H1 (cell line): ENCODE measurements at regions not wholly inside any gene's neighbourhood (a gene's known extent, or its start where the extent isn't known, plus 50 kb on each side); places are given as distances from the start of the nearest gene placed in this dataset.

Experiments
- CTCF ChIA-PET: fragments of 300-600 bp; sonication (Branson Sonifier 250); formaldehyde crosslinking; loops from one replicate; lab custom pipeline; 2021; ENCODE audit not compliant: partially characterized antibody; lab: Charles Lee
- POLR2A ChIA-PET: fragments of 300-600 bp; sonication (Branson Sonifier 250); formaldehyde crosslinking; loops from one replicate; lab custom pipeline; 2021; ENCODE audit warnings: inconsistent platforms; ENCODE audit not compliant: partially characterized antibody; lab: Charles Lee
- DNase-seq, 2 experiments: peaks; one replicate each; pipeline versions ENCODE4 v3.0.0 to v3.0.0-alpha.2; 2010 to 2022; ENCODE audit warnings: low spot score in 2 of 2, low read depth in 1 of 2, mixed read lengths in 1 of 2
- FAIRE-seq: peaks from 2 replicates; lab custom pipeline; 2011; peaks lifted over from hg19 to GRCh38; lab: Jason Lieb, UNC
- H2AFZ ChIP-seq: 2 replicates; pipeline ENCODE4 v1.8.1; 2012; ENCODE audit warnings: low read length, inconsistent platforms
- H2AK5ac ChIP-seq: 2 replicates; pipeline ENCODE4 v1.6.1; 2013; ENCODE audit warnings: low read depth, low read length
- H2BK120ac ChIP-seq: replicated peaks from 2 replicates; pipeline ENCODE3; 2013; ENCODE audit warnings: low read depth, low read length, inconsistent platforms
- H2BK12ac ChIP-seq: 2 replicates; pipeline ENCODE4 v1.6.1; 2013; ENCODE audit warnings: low read depth, low read length
- H2BK15ac ChIP-seq: 2 replicates; pipeline ENCODE4 v1.6.1; 2013; ENCODE audit warnings: low read length
- H2BK20ac ChIP-seq: 2 replicates; pipeline ENCODE4 v1.6.1; 2013; ENCODE audit warnings: low read length
- H2BK5ac ChIP-seq: 2 replicates; pipeline ENCODE4 v1.6.1; 2013; ENCODE audit warnings: low read depth, low read length
- H3K14ac ChIP-seq: 2 replicates; pipeline ENCODE4 v1.6.1; 2013; ENCODE audit warnings: inconsistent platforms; ENCODE audit not compliant: insufficient read length
- H3K18ac ChIP-seq: 2 replicates; pipeline ENCODE4 v1.6.1; 2013; ENCODE audit warnings: low read length; ENCODE audit errors: extremely low read depth
- H3K23ac ChIP-seq: 2 replicates; pipeline ENCODE4 v1.6.1; 2013; ENCODE audit warnings: inconsistent platforms; ENCODE audit not compliant: insufficient read length
- H3K23me2 ChIP-seq: 2 replicates; pipeline ENCODE4 v1.6.1; 2013; ENCODE audit warnings: low read depth, low read length
- H3K27ac ChIP-seq: 2 replicates; pipeline ENCODE4 v1.6.1; 2011; ENCODE audit warnings: low read depth, low read length, inconsistent platforms
- H3K27me3 ChIP-seq, 4 experiments: replicated peaks in 1 of 4; 1 replicate in 1 of 4; 2 replicates in 3 of 4; pipeline versions ENCODE4 v1.6.1 to v1.8.1; 2011 to 2013; ENCODE audit warnings: low read length in 3 of 4, mild to moderate bottlenecking in 3 of 4, inconsistent platforms in 2 of 4, mixed read lengths in 2 of 4, moderate library complexity in 1 of 4; ENCODE audit not compliant: control insufficient read depth in 3 of 4, insufficient read depth in 3 of 4; ENCODE audit errors: extremely low read depth in 1 of 4
- H3K36me3 ChIP-seq, 4 experiments: 2 replicates each; pipeline versions ENCODE4 v1.6.1 to v1.8.1; 2011 to 2013; ENCODE audit warnings: mild to moderate bottlenecking in 4 of 4, low read length in 3 of 4, moderate library complexity in 2 of 4, control low read depth in 1 of 4, inconsistent platforms in 1 of 4; ENCODE audit not compliant: insufficient read depth in 4 of 4, control insufficient read depth in 2 of 4
- H3K4ac ChIP-seq: replicated peaks from 2 replicates; pipeline ENCODE3; 2013; ENCODE audit warnings: low read length, low read depth, mixed read lengths, inconsistent platforms; ENCODE audit not compliant: insufficient read length
- H3K4me1 ChIP-seq, 4 experiments: replicated peaks in 1 of 4; 1 replicate in 1 of 4; 2 replicates in 3 of 4; pipeline versions ENCODE4 v1.6.1 to v1.8.1; 2011 to 2013; ENCODE audit warnings: low read length in 3 of 4, inconsistent platforms in 2 of 4, mixed read lengths in 1 of 4; ENCODE audit not compliant: insufficient read depth in 4 of 4, control insufficient read depth in 3 of 4
- H3K4me2 ChIP-seq, 2 experiments: 2 replicates each; pipeline versions ENCODE4 v1.6.1 to v1.8.1; 2011 to 2013; ENCODE audit warnings: low read depth in 2 of 2, low read length in 2 of 2, control low read depth in 1 of 2, inconsistent platforms in 1 of 2, mild to moderate bottlenecking in 1 of 2; ENCODE audit not compliant: insufficient read depth in 1 of 2
- H3K4me3 ChIP-seq, 4 experiments: fragments of 200-600, 300-600 bp in 1 of 4; sonication (generic), shearing (Covaris generic), sonication (Bioruptor Twin) in 1 of 4; 2 replicates each; pipeline versions ENCODE4 v1.5.1 to v1.8.1; 2011 to 2016; ENCODE audit warnings: low read length in 4 of 4, low read depth in 3 of 4, control low read depth in 2 of 4, inconsistent platforms in 2 of 4, mild to moderate bottlenecking in 2 of 4, mixed read lengths in 1 of 4, moderate library complexity in 1 of 4; ENCODE audit not compliant: insufficient read depth in 2 of 4; ENCODE audit errors: extremely low read depth in 1 of 4
- H3K56ac ChIP-seq: replicated peaks from 2 replicates; pipeline ENCODE3; 2013; ENCODE audit warnings: low read depth, mild to moderate bottlenecking, mixed read lengths, low read length, inconsistent platforms; ENCODE audit not compliant: insufficient read length
- H3K79me1 ChIP-seq: 2 replicates; pipeline ENCODE4 v1.6.1; 2013; ENCODE audit warnings: low read depth, low read length, control low read depth
- H3K79me2 ChIP-seq, 2 experiments: 2 replicates each; pipeline versions ENCODE4 v1.6.1 to v1.8.1; 2012 to 2013; ENCODE audit warnings: low read length in 2 of 2, mild to moderate bottlenecking in 2 of 2, inconsistent platforms in 1 of 2; ENCODE audit not compliant: insufficient read depth in 2 of 2, control insufficient read depth in 1 of 2
- H3K9ac ChIP-seq, 4 experiments: replicated peaks in 1 of 4; 1 replicate in 1 of 4; 2 replicates in 3 of 4; pipeline versions ENCODE4 v1.6.1 to v1.8.1; 2011 to 2013; ENCODE audit warnings: low read depth in 3 of 4, low read length in 3 of 4, control low read depth in 2 of 4, mild to moderate bottlenecking in 2 of 4, moderate library complexity in 2 of 4, inconsistent platforms in 1 of 4; ENCODE audit errors: extremely low read depth in 1 of 4
- H3K9me3 ChIP-seq, 2 experiments: 2 replicates each; pipeline versions ENCODE4 v1.6.1 to v1.8.1; 2012 to 2013; ENCODE audit warnings: mild to moderate bottlenecking in 2 of 2, moderate library complexity in 2 of 2, control low read depth in 1 of 2, inconsistent platforms in 1 of 2, low read depth in 1 of 2, low read length in 1 of 2, mixed read lengths in 1 of 2; ENCODE audit not compliant: insufficient read depth in 2 of 2
- H4K20me1 ChIP-seq, 2 experiments: replicated peaks in 1 of 2; 2 replicates each; pipeline versions ENCODE3 to v1.8.1; 2011 to 2013; ENCODE audit warnings: inconsistent platforms in 2 of 2, low read length in 2 of 2, mild to moderate bottlenecking in 1 of 2; ENCODE audit not compliant: insufficient read depth in 2 of 2, control insufficient read depth in 1 of 2
- H4K5ac ChIP-seq: 2 replicates; pipeline ENCODE4 v1.6.1; 2013; ENCODE audit warnings: low read length, low read depth, mixed read lengths, inconsistent platforms; ENCODE audit not compliant: insufficient read length
- H4K8ac ChIP-seq: 2 replicates; pipeline ENCODE4 v1.8.0; 2013; ENCODE audit warnings: mild to moderate bottlenecking, moderate library complexity, low read length, inconsistent platforms; ENCODE audit not compliant: insufficient read depth; ENCODE audit errors: extremely low read depth
- H4K91ac ChIP-seq: replicated peaks from 2 replicates; pipeline ENCODE3; 2013; ENCODE audit warnings: low read length, mixed read lengths, inconsistent platforms; ENCODE audit not compliant: insufficient read length
- ATF3 ChIP-seq: IDR thresholded peaks from 2 replicates; pipeline ENCODE4 v1.6.1; 2011; ENCODE audit warnings: low read depth, mild to moderate bottlenecking, low read length; ENCODE audit not compliant: insufficient read depth
- WGBS, 2 experiments: shearing (Covaris generic) in 1 of 2; methylation state at CpG; one replicate each; pipeline versions ENCODE4 v1.1.6 to v1.1.7; 2013 to 2015; ENCODE audit warnings: low lambda C conversion rate in 2 of 2, mixed read lengths in 2 of 2, inconsistent platforms in 1 of 2, low coverage in 1 of 2, missing lambda C conversion rate in 1 of 2; ENCODE audit not compliant: insufficient replicate concordance in 2 of 2, insufficient coverage in 1 of 2, insufficient read length in 1 of 2; ENCODE audit errors: extremely low coverage in 1 of 2, missing lambda C conversion rate in 1 of 2; 5-methylcytosine and 5-hydroxymethylcytosine counted together

- Histone ChIP-seq H3K4me3 (no peak overlapping the region), H3K9me3 (no peaks in the 10 kb centered on the region), H3K79me1 (no peaks in the 10 kb centered on the region), H4K91ac (no peak overlapping the region), H3K27me3 (no peaks in the 10 kb centered on the region), H4K5ac (no peak overlapping the region), H3K56ac (no peak overlapping the region), H3K4me2 (no peak overlapping the region), H2BK20ac (no peak overlapping the region), H3K14ac (no peak overlapping the region), H3K23me2 (no peaks in the 10 kb centered on the region), H3K18ac (no peak overlapping the region), H2AK5ac (no peak overlapping the region), H4K20me1 (no peaks in the 10 kb centered on the region), H3K36me3 (no peaks in the 10 kb centered on the region), H2BK5ac (no peak overlapping the region), H3K4ac (no peak overlapping the region), H3K79me2 (no peaks in the 10 kb centered on the region), H2AFZ (no peak overlapping the region), H3K27ac (no peak overlapping the region), H3K4me1 (no peaks in the 10 kb centered on the region), H2BK12ac (no peak overlapping the region), H3K23ac (no peak overlapping the region), H3K9ac (no peak overlapping the region), H2BK120ac (no peak overlapping the region), H4K8ac (no peak overlapping the region), H2BK15ac (no peak overlapping the region)
- 87% methylated on average over 3 of the region's 3 CpGs; no CpG with 5 or more reads in 1 of the 2 experiments for WGBS, 2 experiments
- POLR2A ChIA-PET: no interaction called here
- no peak for TF ChIP-seq ATF3
- CTCF ChIA-PET: no interaction called here
- DNase-seq: no peak
- no peak for FAIRE-seq
Observed at GRCh38 chr9:23412046-23412445, 414.0 kb downstream of the ELAVL2 start.
